ENCODE measurements at regions not wholly inside any gene's neighbourhood (a gene's known extent, or its start where the extent isn't known, plus 50 kb on each side); places are given as distances from the start of the nearest gene placed in this dataset.

GRCh38 chr11:70873736-70874412 lies 378.5 kb downstream of the SHANK2 start:
- Mint-ChIP-seq H3K4me1 (ENCODE audit: low read depth, unreplicated experiment) (peaks cover 7% of the 10 kb centered on the region), H3K4me3 (ENCODE audit: unreplicated experiment) (no peak overlapping the region), H3K36me3 (ENCODE audit: insufficient read depth, unreplicated experiment) (peaks cover 52% of the 10 kb centered on the region), H3K9me3 (ENCODE audit: unreplicated experiment) (no peaks in the 10 kb centered on the region), H3K27me3 (ENCODE audit: insufficient read depth, unreplicated experiment) (no peaks in the 10 kb centered on the region), H3K27ac (ENCODE audit: unreplicated experiment) (no peak overlapping the region)
- BruUV-seq (replicated peaks) = no TSS peak
- CTCF ChIA-PET = no interaction called here
- no peak for TF ChIP-seq CTCF (IDR thresholded peaks at IDR 0.05; ENCODE audit: insufficient read depth in 1 of 2, low read depth in 1 of 2, low read length in 1 of 2, severe bottlenecking in 1 of 2, unreplicated experiment in 1 of 2)
- DNase-seq = no peak
- POLR2A ChIA-PET = no interaction called here
- intact Hi-C loops (cut with micrococcal nuclease; ENCODE audit: unreplicated experiment) = no loop called here
- no peaks in the 10 kb centered on the region for H3K9me3 ChIP-seq
- 0 out of 2 replicates have a peak, but pooled peaks cover 2% of the 10 kb centered on the region for H3K36me3 ChIP-seq (ENCODE audit: control insufficient read depth, insufficient read depth, low read length)
- no peaks in the 10 kb centered on the region for H3K4me1 ChIP-seq
- H3K4me3 ChIP-seq (ENCODE audit: low read depth, low read length) = no peak overlapping the region
- no peaks in the 10 kb centered on the region for H3K27me3 ChIP-seq (replicated peaks; ENCODE audit: control insufficient read depth, insufficient read depth, low read length)

- H3K36me3 Mint-ChIP-seq (ENCODE audit: insufficient read depth, unreplicated experiment) = peaks cover 53% of the 10 kb centered on the region
- DNase-seq = no peak
- Histone ChIP-seq H3K4me3 (ENCODE audit: low read depth, low read length) (no peak overlapping the region), H3K27me3 (replicated peaks; ENCODE audit: control insufficient read depth, insufficient read depth, low read length) (no peaks in the 10 kb centered on the region), H3K9me3 (no peaks in the 10 kb centered on the region), H3K4me1 (no peaks in the 10 kb centered on the region), H3K36me3 (ENCODE audit: control insufficient read depth, insufficient read depth, low read length) (0 out of 2 replicates have a peak, but pooled peaks cover 3% of the 10 kb centered on the region)
- H3K4me3 Mint-ChIP-seq (ENCODE audit: unreplicated experiment) = no peak overlapping the region
- no peaks in the 10 kb centered on the region for H3K27me3 Mint-ChIP-seq (ENCODE audit: insufficient read depth, unreplicated experiment)
- TF ChIP-seq CTCF (IDR thresholded peaks at IDR 0.05; ENCODE audit: insufficient read depth in 1 of 2, low read depth in 1 of 2, low read length in 1 of 2, severe bottlenecking in 1 of 2, unreplicated experiment in 1 of 2) = no peak
- H3K9me3 Mint-ChIP-seq (ENCODE audit: unreplicated experiment) = no peaks in the 10 kb centered on the region
- no TSS peak for BruUV-seq (replicated peaks)
- intact Hi-C loops (cut with micrococcal nuclease; ENCODE audit: unreplicated experiment) = no loop called here
- CTCF ChIA-PET = no interaction called here
- H3K4me1 Mint-ChIP-seq (ENCODE audit: low read depth, unreplicated experiment) = peaks cover 7% of the 10 kb centered on the region
- POLR2A ChIA-PET = no interaction called here
- H3K27ac Mint-ChIP-seq (ENCODE audit: unreplicated experiment) = no peak overlapping the region
Measured at GRCh38 chr11:70876685-70877084, 375.7 kb downstream of the SHANK2 start.

- Mint-ChIP-seq H3K27me3 (ENCODE audit: insufficient read depth, unreplicated experiment) (no peaks in the 10 kb centered on the region), H3K36me3 (ENCODE audit: insufficient read depth, unreplicated experiment) (peaks cover 48% of the 10 kb centered on the region), H3K4me1 (ENCODE audit: low read depth, unreplicated experiment) (peaks cover 7% of the 10 kb centered on the region), H3K9me3 (ENCODE audit: unreplicated experiment) (no peaks in the 10 kb centered on the region), H3K4me3 (ENCODE audit: unreplicated experiment) (no peak overlapping the region), H3K27ac (ENCODE audit: unreplicated experiment) (no peak overlapping the region)
- BruUV-seq (replicated peaks) = no TSS peak
- Histone ChIP-seq H3K36me3 (ENCODE audit: control insufficient read depth, insufficient read depth, low read length) (0 out of 2 replicates have a peak, but pooled peaks cover 3% of the 10 kb centered on the region), H3K4me1 (no peaks in the 10 kb centered on the region), H3K9me3 (no peaks in the 10 kb centered on the region), H3K27me3 (replicated peaks; ENCODE audit: control insufficient read depth, insufficient read depth, low read length) (no peaks in the 10 kb centered on the region), H3K4me3 (ENCODE audit: low read depth, low read length) (no peak overlapping the region)
- no peak for TF ChIP-seq CTCF (IDR thresholded peaks at IDR 0.05; ENCODE audit: insufficient read depth in 1 of 2, low read depth in 1 of 2, low read length in 1 of 2, severe bottlenecking in 1 of 2, unreplicated experiment in 1 of 2)
- POLR2A ChIA-PET = no interaction called here
- no peak for DNase-seq
- CTCF ChIA-PET = no interaction called here
- intact Hi-C loops (cut with micrococcal nuclease; ENCODE audit: unreplicated experiment) = no loop called here
Measured at GRCh38 chr11:70877151-70877550, 375.2 kb downstream of the SHANK2 start.

Measured in Caco-2 (cell line).